Hepatocyte (in vitro differentiated cells): ENCODE measurements at regions not wholly inside any gene's neighbourhood (a gene's known extent, or its start where the extent isn't known, plus 50 kb on each side); places are given as distances from the start of the nearest gene placed in this dataset.

ENCODE experiments used
- CTCF ChIP-seq: fragments of 200-600 bp; sonication (generic); IDR thresholded peaks from 2 replicates; pipeline ENCODE4 v1.5.1; 2016; ENCODE audit warnings: antibody characterized with exemption, mild to moderate bottlenecking; ENCODE audit not compliant: poor library complexity
- EZH2 ChIP-seq: fragments of 200-600 bp; sonication (generic); IDR thresholded peaks from 2 replicates; pipeline ENCODE4 v1.6.1; 2016; ENCODE audit warnings: antibody characterized with exemption, mild to moderate bottlenecking, borderline replicate concordance

GRCh38 chr4:1478766-1479355, 72.6 kb upstream of the NKX1-1 start:
- TF ChIP-seq CTCF, result no peak
- no peak for TF ChIP-seq EZH2
